HEK293T (cell line): ENCODE measurements at regions not wholly inside any gene's neighbourhood (a gene's known extent, or its start where the extent isn't known, plus 50 kb on each side); places are given as distances from the start of the nearest gene placed in this dataset.

Experiments
- CTCF ChIA-PET: fragments of 350-600 bp; formaldehyde crosslinking; extraction: SDS; loops from one replicate; lab custom pipeline; 2021; ENCODE audit warnings: antibody characterized with exemption, inconsistent platforms; lab: Yijun Ruan, JAX
- POLR2A ChIA-PET: fragments of 350-600 bp; formaldehyde crosslinking; extraction: SDS; loops from one replicate; lab custom pipeline; 2020; ENCODE audit warnings: antibody characterized with exemption, inconsistent platforms; lab: Yijun Ruan, JAX
- DNase-seq: peaks from one replicate; pipeline ENCODE4 v3.0.0; 2012; ENCODE audit warnings: mixed read lengths; ENCODE audit errors: extremely low spot score
- ARNT ChIP-seq: fragments of 450-650 bp; IDR thresholded peaks from 2 replicates; pipeline ENCODE4 v1.6.1; 2017; ENCODE audit warnings: mild to moderate bottlenecking
- BHLHE40 ChIP-seq: fragments of 450-650 bp; IDR thresholded peaks from 2 replicates; pipeline ENCODE4 v1.6.1; 2016; ENCODE audit warnings: mild to moderate bottlenecking, moderate library complexity, borderline replicate concordance
- CTBP1 ChIP-seq: fragments of 450-650 bp; IDR thresholded peaks from 2 replicates; pipeline ENCODE4 v1.6.1; 2016; ENCODE audit warnings: borderline replicate concordance
- ELF4 ChIP-seq: fragments of 450-650 bp; IDR thresholded peaks from 2 replicates; pipeline ENCODE4 v1.6.1; 2017; ENCODE audit warnings: antibody characterized with exemption
- FOXA1 ChIP-seq: fragments of 450-650 bp; IDR thresholded peaks from 2 replicates; pipeline ENCODE4 v1.6.1; 2016; ENCODE audit warnings: mild to moderate bottlenecking
- FOXK2 ChIP-seq: fragments of 450-650 bp; IDR thresholded peaks from 2 replicates; pipeline ENCODE4 v1.6.1; 2016; ENCODE audit warnings: mild to moderate bottlenecking
- FOXM1 ChIP-seq: fragments of 450-650 bp; IDR thresholded peaks from 2 replicates; pipeline ENCODE4 v1.6.1; 2017; ENCODE audit warnings: mild to moderate bottlenecking, borderline replicate concordance
- HDGF ChIP-seq: fragments of 450-650 bp; IDR thresholded peaks from 2 replicates; pipeline ENCODE4 v1.6.1; 2017; ENCODE audit warnings: antibody characterized with exemption, borderline replicate concordance
- L3MBTL2 ChIP-seq: fragments of 450-650 bp; conservative IDR thresholded peaks from 2 replicates; pipeline ENCODE4 v1.6.1; 2016; ENCODE audit warnings: mild to moderate bottlenecking
- LEF1 ChIP-seq: fragments of 450-650 bp; IDR thresholded peaks from 2 replicates; pipeline ENCODE4 v1.6.1; 2017; ENCODE audit warnings: mild to moderate bottlenecking, borderline replicate concordance
- NFRKB ChIP-seq: fragments of 450-650 bp; IDR thresholded peaks from 2 replicates; pipeline ENCODE4 v1.6.1; 2016; ENCODE audit warnings: mild to moderate bottlenecking, moderate library complexity
- PKNOX1 ChIP-seq: fragments of 450-650 bp; IDR thresholded peaks from 2 replicates; pipeline ENCODE4 v1.6.1; 2016
- SP1 ChIP-seq: fragments of 450-650 bp; IDR thresholded peaks from 2 replicates; pipeline ENCODE4 v1.6.1; 2017
- SUZ12 ChIP-seq: fragments of 450-650 bp; IDR thresholded peaks from 2 replicates; pipeline ENCODE4 v1.6.1; 2016; ENCODE audit warnings: mild to moderate bottlenecking
- TARDBP ChIP-seq: fragments of 450-650 bp; IDR thresholded peaks from 2 replicates; pipeline ENCODE4 v1.6.1; 2016
- ZNF384 ChIP-seq: fragments of 450-650 bp; IDR thresholded peaks from 2 replicates; pipeline ENCODE4 v1.6.1; 2016

GRCh38 chr20:60482221-60483008, 524.2 kb downstream of the CDH26 start:
- ChIA-PET POLR2A (no interaction called here), CTCF (no interaction called here)
- no peak for DNase-seq
- TF ChIP-seq NFRKB (no peak), ZNF384 (no peak), HDGF (no peak), L3MBTL2 (no peak), PKNOX1 (no peak), FOXA1 (no peak), ARNT (no peak), LEF1 (no peak), FOXM1 (no peak), FOXK2 (no peak)

- ChIA-PET POLR2A (no interaction called here), CTCF (no interaction called here)
- TF ChIP-seq FOXA1 (no peak), HDGF (no peak)
- no peak for DNase-seq
These were observed 525.1 kb downstream of the CDH26 start for GRCh38 chr20:60483371-60483770.

- CTCF ChIA-PET, result no interaction called here
- DNase-seq, result no peak
- POLR2A ChIA-PET, result no interaction called here
- no peak for TF ChIP-seq TARDBP
- no peak for TF ChIP-seq SUZ12
- TF ChIP-seq FOXM1, result no peak
- no peak for TF ChIP-seq LEF1
- TF ChIP-seq PKNOX1, result no peak
- TF ChIP-seq HDGF, result no peak
- TF ChIP-seq L3MBTL2, result no peak
- no peak for TF ChIP-seq NFRKB
- TF ChIP-seq ARNT, result no peak
- no peak for TF ChIP-seq ELF4
- no peak for TF ChIP-seq FOXA1
- no peak for TF ChIP-seq FOXK2
- no peak for TF ChIP-seq BHLHE40
- TF ChIP-seq ZNF384, result no peak
- TF ChIP-seq SP1, result no peak
- no peak for TF ChIP-seq CTBP1
These were observed 526.1 kb downstream of the CDH26 start for GRCh38 chr20:60484316-60484715.

- TF ChIP-seq FOXM1, result no peak
- TF ChIP-seq ARNT, result no peak
- TF ChIP-seq SUZ12, result no peak
- no peak for TF ChIP-seq ELF4
- TF ChIP-seq FOXK2, result no peak
- no peak for TF ChIP-seq BHLHE40
- no peak for TF ChIP-seq L3MBTL2
- TF ChIP-seq CTBP1, result no peak
- no peak for TF ChIP-seq TARDBP
- TF ChIP-seq FOXA1, result no peak
- TF ChIP-seq NFRKB, result no peak
- no peak for TF ChIP-seq PKNOX1
- no peak for TF ChIP-seq LEF1
- TF ChIP-seq ZNF384, result no peak
- no peak for TF ChIP-seq HDGF
- no peak for TF ChIP-seq SP1
- ChIA-PET POLR2A (no interaction called here), CTCF (no interaction called here)
- DNase-seq, result no peak
These were observed 527.0 kb downstream of the CDH26 start for GRCh38 chr20:60485012-60485760.

- DNase-seq, result no peak
- POLR2A ChIA-PET, result no interaction called here
- TF ChIP-seq SUZ12, result no peak
- no peak for TF ChIP-seq BHLHE40
- TF ChIP-seq FOXM1, result no peak
- no peak for TF ChIP-seq L3MBTL2
- TF ChIP-seq CTBP1, result no peak
- TF ChIP-seq PKNOX1, result no peak
- TF ChIP-seq ZNF384, result no peak
- TF ChIP-seq TARDBP, result no peak
- TF ChIP-seq NFRKB, result no peak
- TF ChIP-seq FOXA1, result no peak
- no peak for TF ChIP-seq ARNT
- TF ChIP-seq FOXK2, result no peak
- TF ChIP-seq ELF4, result no peak
- no peak for TF ChIP-seq SP1
- no peak for TF ChIP-seq LEF1
- no peak for TF ChIP-seq HDGF
- CTCF ChIA-PET, result no interaction called here
These were observed 528.1 kb downstream of the CDH26 start for GRCh38 chr20:60486315-60486714.
